Mesenchymal stem cell (in vitro differentiated cells and primary cell): ENCODE measurements at regions not wholly inside any gene's neighbourhood (a gene's known extent, or its start where the extent isn't known, plus 50 kb on each side); places are given as distances from the start of the nearest gene placed in this dataset.

ENCODE experiments used
- DNase-seq: peaks from one replicate; pipeline ENCODE4 v3.0.0-alpha.2; 2013
- H2AFZ ChIP-seq: one replicate; pipeline ENCODE4 v1.6.1; 2013; ENCODE audit warnings: low read depth, mild to moderate bottlenecking, control low read depth, inconsistent platforms, low read length, moderate library complexity
- H2AK5ac ChIP-seq: 2 replicates; pipeline ENCODE4 v1.6.1; 2013; ENCODE audit warnings: low read length, moderate library complexity, mild to moderate bottlenecking, inconsistent platforms; ENCODE audit not compliant: severe bottlenecking
- H2BK120ac ChIP-seq: one replicate; pipeline ENCODE4 v1.6.1; 2013; ENCODE audit warnings: low read depth, mild to moderate bottlenecking, inconsistent platforms, low read length, moderate library complexity
- H2BK12ac ChIP-seq, 2 experiments: one replicate each; pipeline ENCODE4 v1.6.1; 2013; ENCODE audit warnings: inconsistent platforms in 2 of 2, low read length in 2 of 2, mild to moderate bottlenecking in 2 of 2, moderate library complexity in 2 of 2, control low read depth in 1 of 2
- H2BK15ac ChIP-seq: one replicate; pipeline ENCODE4 v1.6.1; 2013; ENCODE audit warnings: mild to moderate bottlenecking, low read depth, inconsistent platforms; ENCODE audit not compliant: poor library complexity, severe bottlenecking
- H2BK5ac ChIP-seq: 2 replicates; pipeline ENCODE4 v1.6.1; 2013; ENCODE audit warnings: low read depth, mild to moderate bottlenecking, low read length, control low read depth, inconsistent platforms; ENCODE audit not compliant: poor library complexity, severe bottlenecking
- H3K14ac ChIP-seq, 2 experiments: one replicate each; pipeline ENCODE4 v1.6.1; 2013; ENCODE audit warnings: inconsistent platforms in 2 of 2, low read length in 2 of 2, control low read depth in 1 of 2, mild to moderate bottlenecking in 1 of 2, moderate library complexity in 1 of 2
- H3K18ac ChIP-seq, 2 experiments: one replicate each; pipeline ENCODE4 v1.6.1; 2013; ENCODE audit warnings: inconsistent platforms in 2 of 2, low read length in 2 of 2, control low read depth in 1 of 2, low read depth in 1 of 2, mild to moderate bottlenecking in 1 of 2
- H3K23ac ChIP-seq, 2 experiments: one replicate each; pipeline ENCODE4 v1.6.1; 2013; ENCODE audit warnings: inconsistent platforms in 2 of 2, low read length in 2 of 2, mild to moderate bottlenecking in 2 of 2, moderate library complexity in 2 of 2, control low read depth in 1 of 2
- H3K27ac ChIP-seq: 2 replicates; pipeline ENCODE4 v1.5.1; 2013; ENCODE audit warnings: mild to moderate bottlenecking, moderate library complexity, low read length, control low read depth, inconsistent platforms; ENCODE audit not compliant: poor library complexity, severe bottlenecking
- H3K27me3 ChIP-seq, 2 experiments: 2 replicates each; pipeline versions ENCODE4 v1.6.1 to v1.7.0; 2013; ENCODE audit warnings: low read length in 2 of 2, mild to moderate bottlenecking in 2 of 2, moderate library complexity in 2 of 2, control low read depth in 1 of 2, inconsistent platforms in 1 of 2; ENCODE audit not compliant: control insufficient read depth in 1 of 2, insufficient read depth in 1 of 2
- H3K36me3 ChIP-seq, 2 experiments: 2 replicates each; pipeline versions ENCODE4 v1.6.1 to v1.7.0; 2013; ENCODE audit warnings: low read length in 2 of 2, control low read depth in 1 of 2, inconsistent platforms in 1 of 2, low read depth in 1 of 2, mild to moderate bottlenecking in 1 of 2; ENCODE audit not compliant: insufficient read depth in 2 of 2, control insufficient read depth in 1 of 2
- H3K4ac ChIP-seq, 2 experiments: one replicate each; pipeline ENCODE4 v1.6.1; 2013; ENCODE audit warnings: inconsistent platforms in 2 of 2, low read length in 2 of 2, mild to moderate bottlenecking in 2 of 2, moderate library complexity in 2 of 2, control low read depth in 1 of 2, low read depth in 1 of 2
- H3K4me1 ChIP-seq: 2 replicates; pipeline ENCODE4 v1.6.1; 2013; ENCODE audit warnings: low read depth, low read length, control low read depth; ENCODE audit not compliant: control insufficient read depth, insufficient read depth
- H3K4me2 ChIP-seq: 2 replicates; pipeline ENCODE4 v1.6.1; 2013; ENCODE audit warnings: low read length, mild to moderate bottlenecking, inconsistent platforms; ENCODE audit not compliant: poor library complexity, severe bottlenecking
- H3K4me3 ChIP-seq, 2 experiments: 2 replicates each; pipeline versions ENCODE4 v1.5.1 to v1.7.0; 2013; ENCODE audit warnings: low read length in 2 of 2, mild to moderate bottlenecking in 2 of 2, control low read depth in 1 of 2, low read depth in 1 of 2; ENCODE audit not compliant: insufficient read depth in 1 of 2
- H3K79me1 ChIP-seq: replicated peaks from 2 replicates; pipeline ENCODE4 v1.6.1; 2013; ENCODE audit warnings: mild to moderate bottlenecking, control low read depth, low read length, inconsistent platforms; ENCODE audit not compliant: poor library complexity, severe bottlenecking
- H3K9ac ChIP-seq: 2 replicates; pipeline ENCODE4 v1.7.0; 2013; ENCODE audit warnings: mild to moderate bottlenecking, low read length, moderate library complexity
- H3K9me3 ChIP-seq: 2 replicates; pipeline ENCODE4 v1.7.0; 2013; ENCODE audit warnings: mild to moderate bottlenecking, low read length; ENCODE audit not compliant: control insufficient read depth
- H4K8ac ChIP-seq: one replicate; pipeline ENCODE4 v1.6.1; 2013; ENCODE audit warnings: inconsistent platforms, mild to moderate bottlenecking, low read length, moderate library complexity
- H4K91ac ChIP-seq: one replicate; pipeline ENCODE4 v1.6.1; 2013; ENCODE audit warnings: mild to moderate bottlenecking, low read length, inconsistent platforms
- WGBS: methylation state at CpG from one replicate; pipeline ENCODE4 v1.1.7; 2013; ENCODE audit warnings: mixed read lengths; 5-methylcytosine and 5-hydroxymethylcytosine counted together

DNA sequence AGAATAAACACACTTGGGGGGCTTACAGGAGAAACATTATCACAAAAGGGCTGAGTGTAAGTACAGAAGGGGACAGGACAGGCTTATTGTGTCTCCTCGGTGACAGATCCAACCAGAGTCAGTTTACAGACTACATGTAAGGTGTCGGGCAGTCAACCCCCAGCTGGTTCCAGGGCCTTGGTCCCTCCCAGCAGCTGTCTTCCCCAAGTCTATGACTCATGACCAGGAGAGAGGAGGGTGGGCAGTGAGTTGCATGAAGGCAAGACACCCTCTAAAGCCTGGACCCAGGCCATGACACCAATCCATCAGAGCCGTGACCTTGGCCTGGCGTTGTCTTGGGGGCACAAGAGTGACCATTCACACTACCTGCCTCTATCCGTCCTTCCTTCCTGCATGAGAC is 276.2 kb upstream of the CCL2 start:
- Histone ChIP-seq H2BK120ac (no peak overlapping the region), H3K79me1 (no peaks in the 10 kb centered on the region), H3K14ac (no peak overlapping the region), H3K23ac (no peak overlapping the region), H3K18ac (no peak overlapping the region), H3K4me3 (no peak overlapping the region), H4K8ac (no peak overlapping the region), H2BK5ac (no peak overlapping the region), H2BK15ac (no peak overlapping the region), H3K36me3 (no peaks in the 10 kb centered on the region), H2AFZ (no peak overlapping the region), H3K4ac (no peak overlapping the region), H4K91ac (no peak overlapping the region), H3K9me3 (no peaks in the 10 kb centered on the region), H3K4me1 (no peaks in the 10 kb centered on the region), H3K4me2 (no peak overlapping the region), H3K27me3 (no peaks in the 10 kb centered on the region), H2AK5ac (no peak overlapping the region), H3K27ac (no peak overlapping the region), H3K9ac (no peak overlapping the region), H2BK12ac (no peak overlapping the region)
- no peak for DNase-seq
- 81% methylated on average over 4 of the region's 5 CpGs for WGBS

DNA sequence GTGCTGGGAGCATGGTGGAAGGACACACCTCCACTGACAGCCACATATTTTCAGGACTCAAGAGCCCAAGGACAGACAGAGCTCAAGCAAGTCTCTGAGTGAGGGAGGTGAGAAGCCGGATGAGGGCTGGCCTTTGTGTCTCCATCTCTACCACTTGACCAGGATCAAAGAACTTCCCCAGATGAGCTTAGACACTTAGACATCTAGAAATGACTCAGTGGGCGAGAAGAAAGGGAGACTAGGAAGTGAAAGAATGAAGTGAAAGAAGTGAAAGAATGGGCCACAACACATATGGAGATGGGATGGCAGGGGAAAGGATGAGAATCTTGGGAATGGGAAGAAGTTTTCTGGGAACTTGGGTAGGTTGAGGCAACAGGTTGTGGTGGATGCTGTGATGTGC is 274.9 kb upstream of the CCL2 start:
- no peaks in the 10 kb centered on the region for H3K79me1 ChIP-seq
- H3K4me1 ChIP-seq, result no peaks in the 10 kb centered on the region
- H3K14ac ChIP-seq, result no peak overlapping the region
- H3K9me3 ChIP-seq, result no peaks in the 10 kb centered on the region
- no peak overlapping the region for H2BK15ac ChIP-seq
- no peak overlapping the region for H2BK120ac ChIP-seq
- no peak overlapping the region for H4K8ac ChIP-seq
- no peak overlapping the region for H4K91ac ChIP-seq
- H3K36me3 ChIP-seq, result no peaks in the 10 kb centered on the region
- H2AK5ac ChIP-seq, result no peak overlapping the region
- H3K27ac ChIP-seq, result no peak overlapping the region
- no peak overlapping the region for H3K9ac ChIP-seq
- no peak overlapping the region for H3K4me2 ChIP-seq
- H3K18ac ChIP-seq, result no peak overlapping the region
- DNase-seq, result no peak
- no peaks in the 10 kb centered on the region for H3K27me3 ChIP-seq
- no peak overlapping the region for H3K23ac ChIP-seq
- H2AFZ ChIP-seq, result no peak overlapping the region
- H2BK12ac ChIP-seq, result no peak overlapping the region
- H2BK5ac ChIP-seq, result no peak overlapping the region
- no peak overlapping the region for H3K4me3 ChIP-seq
- no peak overlapping the region for H3K4ac ChIP-seq
- WGBS, result 37% methylated on average over 1 of the region's 2 CpGs

DNA sequence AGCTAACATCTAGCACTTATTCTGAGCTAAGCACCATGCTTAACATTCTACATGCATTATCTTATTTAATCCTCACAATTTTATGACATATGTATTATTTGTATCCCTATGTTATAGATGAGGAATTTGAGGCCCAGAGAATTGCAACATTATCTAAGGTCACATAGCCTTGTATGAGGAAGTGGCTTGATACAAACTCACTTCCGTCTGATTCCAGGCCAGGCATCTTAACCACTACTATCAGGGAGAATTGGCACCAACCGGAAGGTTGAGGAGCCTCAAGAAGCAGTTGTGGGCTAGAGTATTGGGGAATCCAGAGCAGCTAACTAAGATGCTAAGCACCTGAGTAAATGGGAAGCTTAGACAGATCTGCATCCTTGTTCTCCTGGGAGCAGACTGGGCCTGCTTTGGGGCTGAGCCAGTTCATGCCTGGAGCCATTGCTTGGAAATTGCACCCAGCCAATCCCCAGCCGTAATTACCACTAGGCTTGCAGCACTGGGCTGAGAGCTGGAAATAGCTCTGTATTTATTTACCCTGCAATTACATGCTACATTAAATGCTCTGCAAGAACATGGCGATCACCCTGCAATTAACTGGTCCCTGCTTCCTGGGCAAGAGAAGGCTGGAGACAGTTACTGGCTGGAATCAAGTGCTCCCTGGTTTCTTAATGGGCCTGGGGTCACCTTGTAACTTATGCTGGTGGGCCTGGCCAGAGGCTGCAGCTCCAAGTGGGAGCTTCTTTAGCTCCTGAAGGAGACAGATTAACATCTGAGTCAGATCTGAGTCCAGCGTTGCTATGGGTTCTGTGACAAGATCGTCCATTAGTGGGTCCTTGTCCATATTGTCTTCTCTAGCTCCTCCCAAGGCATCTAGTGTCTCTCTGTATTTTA is 273.1 kb upstream of the CCL2 start:
- H3K9ac ChIP-seq, result no peak overlapping the region
- H3K23ac ChIP-seq, result no peak overlapping the region
- H3K27ac ChIP-seq, result no peak overlapping the region
- H3K79me1 ChIP-seq, result no peaks in the 10 kb centered on the region
- H3K14ac ChIP-seq, result no peak overlapping the region
- no peaks in the 10 kb centered on the region for H3K27me3 ChIP-seq
- no peak overlapping the region for H4K91ac ChIP-seq
- no peak overlapping the region for H2BK15ac ChIP-seq
- H2BK12ac ChIP-seq, result no peak overlapping the region
- no peak overlapping the region for H3K4me2 ChIP-seq
- 73% methylated on average over 6 of the region's 6 CpGs for WGBS
- no peak overlapping the region for H2BK120ac ChIP-seq
- H2AFZ ChIP-seq, result no peak overlapping the region
- H4K8ac ChIP-seq, result no peak overlapping the region
- no peaks in the 10 kb centered on the region for H3K4me1 ChIP-seq
- no peak overlapping the region for H3K4ac ChIP-seq
- H3K4me3 ChIP-seq, result no peak overlapping the region
- no peak overlapping the region for H2BK5ac ChIP-seq
- no peaks in the 10 kb centered on the region for H3K9me3 ChIP-seq
- H3K36me3 ChIP-seq, result no peaks in the 10 kb centered on the region
- no peak overlapping the region for H2AK5ac ChIP-seq
- no peak overlapping the region for H3K18ac ChIP-seq
- no peak for DNase-seq

DNA sequence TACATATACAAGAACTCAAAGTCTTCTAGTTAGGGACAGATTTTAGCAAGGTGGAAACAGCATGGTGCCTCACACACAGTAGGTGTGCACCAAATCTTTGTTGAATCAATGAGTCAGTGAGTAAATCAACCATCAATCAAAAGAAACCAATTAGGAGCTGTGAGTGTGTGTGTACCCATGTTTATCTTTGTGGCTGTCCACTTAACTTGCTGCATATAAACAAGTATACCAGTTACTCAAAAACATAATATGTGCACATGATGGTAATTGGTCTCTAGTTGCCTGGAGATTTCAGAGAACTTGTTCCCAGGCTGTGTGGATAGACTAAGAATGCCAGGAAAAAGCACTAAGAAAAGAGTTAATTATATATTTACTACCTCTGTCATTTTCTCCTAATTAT is 272.2 kb upstream of the CCL2 start:
- Histone ChIP-seq H4K91ac (no peak overlapping the region), H3K9ac (no peak overlapping the region), H2AFZ (no peak overlapping the region), H3K4ac (no peak overlapping the region), H2BK15ac (no peak overlapping the region), H3K23ac (no peak overlapping the region), H3K27ac (no peak overlapping the region), H3K18ac (no peak overlapping the region), H4K8ac (no peak overlapping the region), H2BK12ac (no peak overlapping the region), H3K36me3 (no peaks in the 10 kb centered on the region), H3K4me1 (no peaks in the 10 kb centered on the region), H2AK5ac (no peak overlapping the region), H2BK5ac (no peak overlapping the region), H3K27me3 (no peaks in the 10 kb centered on the region), H3K79me1 (no peaks in the 10 kb centered on the region), H3K4me2 (no peak overlapping the region), H3K9me3 (no peaks in the 10 kb centered on the region), H2BK120ac (no peak overlapping the region), H3K14ac (no peak overlapping the region), H3K4me3 (no peak overlapping the region)
- no peak for DNase-seq
